Left renal pelvis (tissue), 4 donors: ENCODE measurements at regions not wholly inside any gene's neighbourhood (a gene's known extent, or its start where the extent isn't known, plus 50 kb on each side); places are given as distances from the start of the nearest gene placed in this dataset.

Experiments used
- DNase-seq, 4 donors: peaks; one replicate each; pipeline ENCODE4 v3.0.0-alpha.2; 2013; ENCODE audit warnings: low read depth in 4 of 4, low spot score in 3 of 4

DNA sequence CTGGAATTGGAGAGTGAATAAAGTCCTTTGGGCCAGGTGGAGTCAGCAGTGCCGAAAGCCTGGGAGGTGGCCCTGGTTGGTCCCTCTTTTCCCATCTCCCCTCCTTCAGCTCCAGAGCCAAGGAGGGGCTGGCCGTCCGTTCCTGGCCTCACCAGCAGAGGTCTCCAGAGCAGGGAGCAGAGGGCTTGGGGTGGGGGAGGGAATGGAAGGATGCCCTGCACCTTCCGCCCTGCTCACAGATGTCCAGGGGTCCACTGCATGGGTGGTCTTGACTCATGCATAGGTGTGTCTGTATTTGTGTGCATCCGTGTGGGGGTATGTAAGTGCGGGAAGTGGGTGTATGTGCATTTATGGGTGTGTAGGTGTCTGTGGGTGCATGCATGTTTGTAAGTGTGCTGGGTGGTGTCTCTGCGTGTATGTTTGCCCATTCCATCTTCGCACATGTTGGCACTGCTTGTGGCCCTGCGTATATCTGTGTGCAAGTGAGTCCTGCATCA, 201.8 kb downstream of the ZFP36L2 start:
- DNase-seq: no peak

DNA sequence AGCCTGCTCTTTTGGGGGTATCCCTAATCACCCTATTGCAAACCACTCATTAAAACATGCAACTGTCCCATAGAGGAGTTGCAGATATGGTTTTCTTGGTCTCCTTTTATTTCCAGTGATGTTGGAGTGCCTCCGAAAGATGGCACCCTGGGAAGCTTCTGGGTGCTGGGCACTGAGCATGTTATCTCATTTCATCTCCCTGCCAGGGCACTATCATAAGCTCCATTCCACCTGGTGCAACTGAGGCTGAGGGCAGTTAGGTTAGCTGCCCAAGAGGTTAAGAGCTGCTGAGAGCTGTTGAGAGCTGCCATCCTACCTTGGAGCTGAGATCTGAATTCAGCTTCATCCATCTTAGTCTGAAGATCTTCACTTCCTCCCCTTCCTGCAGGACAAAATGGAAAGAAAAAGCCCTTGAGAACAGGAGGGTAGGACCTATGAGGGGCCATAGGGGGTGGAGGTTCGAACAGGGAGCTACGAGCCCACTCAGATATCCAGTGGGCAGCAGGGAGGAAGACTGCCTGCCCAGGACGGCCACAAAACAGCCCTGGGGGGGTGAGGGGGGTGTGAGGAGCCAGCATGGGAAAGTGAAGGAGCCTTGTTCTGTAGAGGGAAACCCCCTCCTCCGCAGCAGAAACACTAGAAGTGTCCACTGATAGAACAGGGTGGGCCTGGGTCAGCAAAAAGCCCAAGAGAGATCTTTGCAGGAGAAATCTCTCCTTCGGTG, 202.5 kb downstream of the ZFP36L2 start:
- no peak for DNase-seq

DNA sequence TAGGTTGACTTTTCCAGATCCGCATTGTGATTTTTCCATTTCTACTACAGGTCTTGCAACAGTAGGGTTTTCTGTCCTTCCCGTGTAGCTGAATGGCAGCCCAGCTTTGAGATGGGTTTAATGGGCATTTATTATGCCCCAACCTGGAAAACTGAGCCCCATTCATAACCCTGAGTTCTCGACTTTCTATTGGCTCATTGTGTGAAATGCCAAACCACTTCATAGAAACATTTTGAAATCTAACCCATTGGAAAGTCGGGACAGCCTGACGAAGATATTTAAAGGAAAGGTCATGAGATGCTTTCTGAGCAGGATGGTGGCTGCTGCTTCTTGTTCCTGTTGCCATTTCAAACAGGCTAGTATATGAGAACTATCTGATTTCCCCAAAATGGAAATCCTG, 203.5 kb downstream of the ZFP36L2 start:
- no peak for DNase-seq

DNA sequence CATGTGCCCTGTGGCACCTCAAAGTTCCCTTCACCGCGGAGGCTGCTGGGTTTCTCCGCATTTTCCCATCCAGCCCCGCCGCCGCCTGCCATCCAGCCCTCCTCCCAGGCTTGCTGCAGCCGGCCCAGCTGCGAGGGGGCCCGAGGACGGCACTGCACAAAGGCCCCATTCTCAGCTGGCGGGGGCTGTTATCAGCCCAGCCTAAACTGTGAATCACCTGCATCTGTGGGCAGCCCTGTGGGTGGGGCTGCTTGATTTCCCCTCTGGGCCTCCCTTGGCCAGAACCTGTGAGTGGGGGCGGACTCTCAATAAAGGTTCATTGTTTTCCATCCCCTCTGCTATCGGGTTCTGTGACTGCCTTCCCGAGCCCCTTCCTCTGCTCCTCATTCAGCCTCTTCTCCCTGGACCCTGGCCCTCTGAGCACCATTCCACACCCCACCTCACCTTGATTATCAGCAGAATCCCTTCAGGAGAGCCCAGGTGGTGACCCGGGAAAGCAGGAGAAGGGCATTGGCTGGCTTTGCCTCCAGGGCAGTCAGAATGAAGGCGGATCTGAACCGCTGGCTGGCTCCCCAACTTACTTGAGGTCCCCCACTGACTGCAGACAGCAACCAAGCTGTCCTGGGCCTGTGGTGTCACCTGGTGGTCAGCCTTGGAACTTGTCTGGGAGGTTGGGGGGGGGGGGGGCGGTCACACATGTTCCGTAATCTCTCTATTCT, 204.5 kb downstream of the ZFP36L2 start:
- no peak for DNase-seq

DNA sequence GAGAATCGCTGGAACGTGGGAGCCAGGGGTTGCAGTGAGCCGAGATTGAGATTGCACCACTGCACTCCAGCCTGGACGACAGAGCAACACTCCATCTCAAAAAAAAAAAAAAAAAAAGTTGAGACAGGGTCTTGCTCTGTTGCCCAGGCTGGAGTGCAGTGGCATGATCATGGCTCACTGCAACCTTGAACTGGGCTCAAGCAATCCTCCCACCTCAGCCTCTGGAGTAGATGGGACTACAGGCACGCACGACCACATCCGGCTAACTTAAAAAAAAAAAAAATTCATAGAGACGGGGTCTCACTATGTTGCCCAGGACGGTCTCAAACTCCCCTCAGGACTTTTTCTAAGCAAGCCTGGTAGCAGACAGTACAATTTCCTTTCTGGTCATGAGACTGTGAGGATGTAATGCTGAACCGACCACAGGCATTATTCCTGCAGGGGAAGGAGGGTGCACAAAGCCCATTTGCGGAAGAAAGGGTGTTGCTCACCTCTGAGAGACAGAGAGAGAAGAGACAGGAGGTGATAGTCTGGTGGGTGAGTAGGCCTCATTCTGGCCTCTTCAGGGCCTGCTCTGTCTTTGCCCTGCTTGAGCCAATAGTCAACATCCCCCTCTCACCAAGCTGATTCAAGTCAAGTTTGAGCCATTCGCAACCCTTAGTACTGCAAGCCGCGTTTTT, 205.3 kb downstream of the ZFP36L2 start:
- no peak for DNase-seq

DNA sequence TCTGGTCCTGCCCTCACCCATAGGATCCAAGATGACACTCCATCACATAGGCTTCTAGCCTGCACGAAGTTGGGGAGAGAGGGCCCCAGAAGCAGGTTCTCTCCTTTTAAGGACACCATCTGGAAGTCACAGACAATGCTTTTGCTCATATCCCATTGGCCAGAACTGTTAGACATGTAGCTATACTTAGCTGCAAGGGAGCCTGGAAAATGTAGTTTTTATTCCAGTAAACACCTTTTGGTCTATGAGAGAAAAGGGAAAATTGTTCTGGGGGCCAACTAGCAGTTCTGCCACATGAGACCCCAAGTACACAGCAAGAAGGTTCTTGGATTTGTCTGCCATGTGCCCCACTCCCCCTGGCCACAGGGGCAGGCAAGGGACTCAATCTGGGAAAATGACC, 206.1 kb downstream of the ZFP36L2 start:
- DNase-seq: no peak

DNA sequence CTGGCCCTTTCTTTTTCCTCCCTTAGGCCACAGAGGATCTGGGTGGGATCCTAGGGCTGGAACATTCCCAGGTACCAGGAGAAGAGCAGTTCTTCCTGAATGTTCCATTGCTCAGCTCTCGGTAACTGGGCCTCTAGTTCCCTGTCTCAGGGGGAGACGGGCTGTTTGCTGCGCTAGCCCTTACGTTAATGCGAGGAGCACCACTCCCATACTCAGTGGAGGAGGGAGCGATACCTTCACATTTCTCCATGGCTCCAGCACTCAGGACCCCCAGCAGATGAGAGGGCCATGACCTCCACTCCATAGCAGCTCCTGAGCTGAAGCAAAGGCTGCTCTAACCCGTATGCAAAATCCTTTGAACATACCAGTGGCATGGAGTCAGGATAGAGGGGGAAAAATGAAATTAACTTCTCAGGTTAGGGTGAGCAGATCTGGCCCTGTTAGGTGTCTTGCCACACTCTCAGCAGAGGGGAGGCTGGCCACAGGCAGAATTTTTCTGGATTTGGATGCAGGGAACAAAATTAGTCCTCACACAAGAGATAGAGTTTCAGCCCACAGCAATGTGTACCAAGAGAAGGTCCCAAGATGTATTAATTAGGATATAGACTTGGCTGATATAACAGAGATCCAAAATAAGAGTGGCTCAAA, 206.7 kb downstream of the ZFP36L2 start:
- DNase-seq: no peak

DNA sequence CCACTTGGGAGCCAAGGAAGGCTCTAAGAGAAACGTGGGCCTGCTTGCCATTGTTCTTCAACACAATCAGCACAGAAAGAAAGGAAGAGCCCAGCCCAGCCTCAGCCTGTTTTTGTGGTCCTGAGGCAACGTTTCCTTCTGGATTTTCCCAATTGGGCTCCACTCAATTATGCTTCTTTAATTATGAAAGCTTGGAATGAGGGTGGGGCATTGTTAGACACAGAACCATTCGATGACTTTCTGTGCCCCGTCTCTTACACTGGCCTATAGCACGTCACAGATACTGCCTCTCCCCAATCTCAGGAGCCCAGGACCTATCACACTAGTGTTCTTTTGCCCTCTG, 207.4 kb downstream of the ZFP36L2 start:
- DNase-seq: no peak

DNA sequence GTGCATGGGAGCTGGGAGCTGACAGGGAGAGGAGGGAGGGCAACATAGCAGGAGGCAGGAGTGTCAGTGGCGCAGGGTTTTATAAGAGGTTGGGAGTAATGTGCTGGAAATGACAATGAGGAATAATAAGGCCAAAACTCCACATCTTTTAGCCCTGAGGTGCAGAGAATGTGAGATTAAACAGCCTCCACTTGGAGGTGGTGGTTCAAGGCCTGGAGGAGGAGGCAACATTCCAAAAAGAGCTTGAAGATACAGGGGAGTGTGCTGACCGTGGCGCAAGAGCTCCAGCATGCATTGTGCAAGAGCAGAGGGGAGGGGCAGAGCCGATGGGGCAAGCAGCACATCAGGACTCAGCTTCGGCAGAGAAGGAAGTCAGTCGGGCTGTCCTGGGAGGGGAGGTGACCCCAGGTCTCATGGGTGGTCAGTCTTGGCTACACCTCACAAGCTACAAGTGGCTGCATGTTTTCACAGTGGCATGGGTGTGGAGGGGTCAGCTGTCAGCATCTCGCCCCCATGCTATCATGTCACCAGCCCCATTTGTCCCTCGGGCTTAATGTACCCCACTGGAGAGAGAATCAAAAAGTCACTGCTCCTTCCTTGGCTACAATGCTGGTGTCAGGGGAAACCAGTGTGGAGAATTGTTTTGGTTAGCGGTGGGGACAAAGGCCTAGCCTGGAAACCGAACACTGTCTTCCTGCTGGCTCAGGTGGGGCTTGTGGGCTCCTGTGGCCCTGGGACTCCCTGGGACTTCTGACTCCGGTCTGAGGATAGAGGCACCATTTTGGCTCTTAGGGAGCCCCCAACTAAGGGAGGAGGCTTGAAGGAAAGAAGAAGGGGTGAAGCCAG, 208.0 kb downstream of the ZFP36L2 start:
- DNase-seq: no peak

DNA sequence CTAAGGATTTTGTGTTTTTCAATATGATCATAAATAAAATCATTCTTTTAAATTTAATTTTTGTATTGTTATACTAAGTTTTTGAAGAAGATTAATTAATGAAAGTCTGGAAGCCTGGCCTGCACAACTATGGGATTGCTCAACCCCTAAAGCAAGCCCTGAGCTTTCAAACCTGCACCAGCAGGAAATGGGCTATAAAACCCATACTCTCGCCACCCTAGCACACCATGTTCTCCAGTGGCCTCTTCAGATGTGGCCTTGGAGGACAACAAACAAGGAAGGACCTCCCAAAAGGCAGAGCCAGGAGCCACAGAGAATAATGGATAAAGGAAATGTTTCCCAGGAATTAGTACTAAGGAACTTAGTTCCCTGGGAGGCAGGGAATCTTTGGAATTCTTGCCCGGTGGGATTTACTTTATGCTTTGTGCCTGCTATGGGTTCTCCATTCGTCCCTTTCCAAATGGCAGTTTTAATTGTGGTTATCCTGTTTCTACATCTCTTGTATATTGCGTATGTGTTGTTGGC, 212.5 kb downstream of the ZFP36L2 start:
- no peak for DNase-seq

DNA sequence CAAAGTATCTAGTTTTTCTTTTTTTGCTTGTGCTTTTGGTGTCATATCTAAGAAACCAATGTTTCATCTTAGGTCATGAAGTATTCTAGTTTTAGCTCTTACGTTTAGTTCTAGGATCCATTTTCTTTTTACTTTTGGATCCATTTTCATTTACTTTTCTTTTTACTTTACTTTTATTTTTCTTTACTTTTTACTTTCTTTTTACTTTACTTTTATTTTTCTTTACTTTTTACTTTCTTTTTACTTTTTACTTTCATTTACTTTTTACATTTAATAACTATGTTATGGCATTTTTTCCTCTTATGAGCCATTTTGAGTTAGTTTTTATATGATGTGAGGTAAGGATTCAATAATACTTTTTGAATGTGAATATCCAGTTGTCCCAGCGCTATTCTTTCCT, 213.4 kb downstream of the ZFP36L2 start:
- no peak for DNase-seq

DNA sequence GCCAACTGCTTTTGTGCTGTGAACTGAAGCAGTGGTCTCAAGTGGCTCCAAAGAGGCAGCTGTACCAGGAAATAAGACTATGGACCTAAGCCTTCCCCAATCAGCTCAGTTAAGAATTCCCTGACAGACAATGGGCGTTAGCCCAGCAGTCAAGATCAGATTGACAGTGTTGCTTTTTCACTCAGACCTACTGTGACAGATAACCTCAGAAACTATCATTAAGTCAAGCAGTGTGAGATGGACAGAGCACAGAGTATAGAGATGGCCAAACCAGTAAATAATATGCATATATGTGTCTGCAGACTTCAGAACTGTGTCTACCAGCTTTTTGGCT, 215.3 kb downstream of the ZFP36L2 start:
- DNase-seq: no peak

DNA sequence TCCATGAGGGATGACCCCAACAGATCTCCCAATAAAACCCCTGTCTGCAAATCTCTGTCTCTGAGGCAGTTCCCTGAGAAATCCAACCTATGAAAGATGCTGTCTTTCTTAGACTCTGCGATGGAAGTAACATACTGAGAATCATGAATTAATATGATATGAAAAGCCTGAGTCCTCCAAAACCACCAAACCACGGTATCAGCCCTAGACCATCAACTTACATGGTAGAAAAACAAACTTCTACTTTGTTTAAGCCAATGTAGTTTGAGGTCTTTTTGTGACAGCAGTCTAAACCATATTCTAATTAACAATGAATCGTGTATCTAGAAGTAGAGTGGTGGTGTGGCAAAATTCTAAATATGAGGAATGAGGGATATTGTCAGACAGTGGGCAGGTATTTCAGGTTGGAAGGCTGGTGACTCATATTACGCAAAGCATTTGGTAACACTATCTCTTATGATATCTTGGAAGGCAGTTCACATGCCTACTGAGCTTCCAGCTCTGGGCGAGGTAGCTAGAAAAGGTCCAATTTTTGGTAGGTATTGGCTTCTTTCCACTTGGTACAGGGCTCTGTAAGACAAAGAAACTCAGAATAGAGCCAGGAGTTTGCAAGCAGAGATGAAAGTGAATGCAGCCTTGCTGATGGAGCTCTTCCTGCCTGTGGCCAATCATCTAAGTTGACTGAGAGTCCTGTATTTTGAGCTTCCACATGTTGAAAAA, 215.8 kb downstream of the ZFP36L2 start:
- no peak for DNase-seq

DNA sequence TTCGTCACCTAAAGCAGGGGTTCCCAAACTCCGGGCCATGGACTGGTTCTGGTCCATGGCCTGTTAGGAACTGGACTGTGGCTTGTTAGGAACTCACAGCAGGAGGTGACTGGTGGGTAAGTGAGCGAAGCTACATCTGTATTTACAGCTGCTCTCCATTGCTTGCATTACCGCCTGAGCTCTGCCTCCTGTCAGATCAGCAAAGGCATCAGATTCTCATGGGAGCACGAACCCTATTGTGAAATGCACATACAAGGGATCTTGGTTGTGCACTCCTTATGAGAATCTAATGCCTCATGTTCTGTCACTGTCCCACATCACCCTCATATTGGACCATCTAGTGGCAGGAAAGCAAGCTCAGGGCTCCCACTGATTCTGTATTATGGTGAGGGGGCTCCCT, 217.0 kb downstream of the ZFP36L2 start:
- DNase-seq: no peak

DNA sequence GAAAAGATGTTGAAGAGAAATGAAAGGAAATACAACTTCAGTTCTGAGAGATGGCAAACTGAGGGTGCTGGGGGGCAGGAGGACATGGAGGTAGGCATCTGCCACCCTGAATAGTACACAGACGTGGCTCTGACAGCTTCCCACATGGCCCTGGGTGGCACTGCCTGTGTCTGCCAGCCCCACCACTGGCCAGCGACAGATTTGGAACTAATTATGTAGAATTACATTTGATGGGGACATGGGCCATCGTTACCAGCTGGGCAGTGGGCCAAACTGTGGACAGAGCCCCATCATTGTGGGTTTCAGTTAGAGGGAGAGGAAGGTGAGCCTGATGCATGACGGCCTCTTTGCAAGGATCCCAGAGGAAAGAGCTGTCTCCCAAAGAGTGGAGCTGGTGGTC, 216.0 kb upstream of the HAAO start:
- DNase-seq: no peak

DNA sequence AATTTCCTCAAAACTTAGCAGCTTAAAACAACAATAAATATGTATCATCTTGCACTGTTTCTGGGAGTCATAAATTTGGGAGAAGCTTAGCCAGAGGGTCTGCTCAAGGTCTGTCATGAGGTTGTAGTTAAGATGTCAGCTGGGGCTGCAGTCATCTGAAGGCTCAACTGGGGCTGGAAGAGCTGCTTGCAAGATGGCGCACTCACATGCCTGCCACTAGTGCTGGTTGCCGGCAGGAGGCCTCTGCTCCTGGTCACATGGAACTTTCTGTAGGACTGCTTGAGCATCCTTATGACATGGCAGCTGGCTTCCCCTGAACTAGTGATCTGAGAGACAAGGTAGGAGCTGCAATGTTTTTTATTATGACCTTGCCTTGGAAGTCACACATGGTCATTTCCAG, 215.5 kb upstream of the HAAO start:
- no peak for DNase-seq

DNA sequence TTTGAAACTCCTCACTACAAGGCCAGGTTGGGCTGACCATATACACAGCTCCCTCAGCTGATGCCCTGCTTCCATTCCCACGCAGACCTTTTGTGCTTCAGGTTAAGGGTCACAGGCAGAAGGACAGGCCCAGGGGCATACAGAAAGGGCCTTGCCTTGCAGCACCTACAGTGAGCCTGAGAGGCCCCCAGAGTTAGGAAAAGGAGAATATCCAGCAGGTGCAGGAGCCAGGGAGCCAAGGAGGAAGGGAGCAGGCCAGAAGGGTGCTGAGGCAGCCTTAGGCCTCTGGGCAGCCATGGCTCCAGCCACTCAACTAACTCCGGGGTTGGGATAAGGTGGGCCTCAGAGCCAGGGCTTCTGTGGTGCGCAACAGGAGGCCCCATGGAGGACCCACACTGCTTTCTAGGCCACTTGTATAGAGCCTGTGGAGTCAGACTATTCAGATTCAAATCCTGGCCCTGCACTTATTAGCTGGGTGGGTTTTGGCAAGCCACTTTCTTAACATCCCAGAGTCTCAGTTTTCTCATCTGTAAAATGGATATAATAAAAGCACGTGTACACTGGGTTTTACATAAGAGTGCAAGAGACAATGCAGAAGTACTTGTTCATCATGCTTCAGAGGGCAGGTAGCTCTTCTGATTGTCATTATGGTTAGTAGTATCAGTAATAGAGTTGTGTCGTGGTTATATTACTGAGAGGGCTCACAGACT, 214.6 kb upstream of the HAAO start:
- DNase-seq: no peak

DNA sequence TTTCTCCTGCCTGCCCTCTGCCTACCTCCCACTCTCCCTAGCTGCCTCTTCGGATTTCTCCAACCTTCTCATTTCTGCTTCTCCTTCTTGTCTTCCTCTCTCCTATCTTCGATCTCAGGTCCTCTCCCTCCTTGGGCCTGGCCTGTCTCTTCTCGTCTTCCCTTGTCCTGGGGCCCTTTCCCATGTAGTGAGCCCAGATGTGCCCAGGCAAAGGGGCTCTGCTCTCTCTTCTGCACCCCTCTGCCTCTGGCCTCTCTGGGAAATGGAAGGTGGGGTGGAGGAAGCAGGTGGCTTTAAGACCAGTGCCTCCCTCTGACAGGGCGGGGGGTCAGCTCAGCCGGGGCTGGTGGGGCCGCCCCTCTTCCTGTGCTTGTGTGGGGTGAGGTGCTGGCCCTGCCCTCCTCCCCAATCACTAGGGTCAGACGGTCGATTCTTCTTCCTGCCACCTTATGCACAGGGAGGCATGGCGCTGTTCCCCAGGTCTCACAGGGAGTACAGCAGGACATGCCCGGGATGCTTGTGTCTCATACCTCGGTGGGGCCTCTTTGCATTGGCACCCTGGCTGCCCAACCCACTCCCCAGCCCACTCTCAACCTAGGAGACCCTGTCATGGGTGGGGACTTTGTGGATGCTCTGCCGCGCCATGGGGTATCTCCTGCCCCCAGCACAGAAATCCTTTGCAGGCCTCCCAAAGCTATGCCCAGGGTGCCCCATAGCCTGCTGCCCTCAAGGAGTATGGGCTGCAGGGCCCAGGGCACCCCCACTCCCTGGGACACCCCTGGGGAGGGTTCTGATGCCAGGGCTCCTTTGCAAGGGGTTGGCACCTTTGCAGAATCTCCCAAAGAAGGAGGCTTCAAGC, 213.8 kb upstream of the HAAO start:
- no peak for DNase-seq
